Breast epithelium (tissue), 4 donors: ENCODE measurements at regions not wholly inside any gene's neighbourhood (a gene's known extent, or its start where the extent isn't known, plus 50 kb on each side); places are given as distances from the start of the nearest gene placed in this dataset.

Experiments used
- DNase-seq, 2 donors: peaks; one replicate each; pipeline ENCODE4 v3.0.0-alpha.2; 2019; ENCODE audit warnings: low spot score in 2 of 2
- H3K27ac ChIP-seq, 2 donors: fragments of 200-600 bp; sonication (generic) in 1 of 2; one replicate each; pipeline ENCODE4 v1.5.1; 2016 to 2019; ENCODE audit warnings: mild to moderate bottlenecking in 1 of 2
- H3K27me3 ChIP-seq, 2 donors: fragments of 200-600 bp; sonication (generic) in 1 of 2; one replicate each; pipeline versions ENCODE4 v1.5.1 to v1.6.0; 2017 to 2019; ENCODE audit warnings: control low read depth in 1 of 2, mild to moderate bottlenecking in 1 of 2
- H3K36me3 ChIP-seq: fragments of 200-600 bp; one replicate; pipeline ENCODE4 v1.5.1; 2019
- H3K4me1 ChIP-seq, 2 donors: fragments of 200-600 bp; sonication (generic); one replicate each; pipeline ENCODE4 v1.5.1; 2016 to 2019; ENCODE audit warnings: control low read depth in 1 of 2
- H3K4me3 ChIP-seq, 3 donors: fragments of 200-600 bp; sonication (generic); 1 replicate in 2 of 3; 2 replicates in 1 of 3; pipeline ENCODE4 v1.5.1; 2016 to 2019; ENCODE audit warnings: mild to moderate bottlenecking in 3 of 3, moderate library complexity in 2 of 3
- H3K9me3 ChIP-seq, 2 donors: fragments of 200-600 bp; sonication (generic) in 1 of 2; one replicate each; pipeline ENCODE4 v1.5.1; 2016 to 2019; ENCODE audit warnings: control low read depth in 1 of 2
- POLR2A ChIP-seq: fragments of 450-650 bp; IDR thresholded peaks from one replicate; pipeline ENCODE4 v1.6.1; 2016; ENCODE audit warnings: antibody characterized with exemption, mild to moderate bottlenecking, moderate library complexity
- POLR2AphosphoS5 ChIP-seq, 3 donors: sonication (generic); formaldehyde crosslinking; IDR thresholded peaks; one replicate each; pipeline ENCODE4 v1.6.1; 2017; ENCODE audit warnings: antibody characterized with exemption in 3 of 3
- intact Hi-C: fragments of 100-400 bp; cut with DNase I; formaldehyde crosslinking; loops from one replicate; pipeline ENCODE4 v1.15.1; 2023; ENCODE audit warnings: low total_unique reads
- TF ChIP-seq, protein P1 (sequence below), 3 donors: fragments of 450-650 bp; IDR thresholded peaks; one replicate each; pipeline ENCODE4 v1.5.1; 2016 to 2017; ENCODE audit warnings: antibody characterized with exemption in 3 of 3, mild to moderate bottlenecking in 3 of 3, moderate library complexity in 3 of 3

DNA sequence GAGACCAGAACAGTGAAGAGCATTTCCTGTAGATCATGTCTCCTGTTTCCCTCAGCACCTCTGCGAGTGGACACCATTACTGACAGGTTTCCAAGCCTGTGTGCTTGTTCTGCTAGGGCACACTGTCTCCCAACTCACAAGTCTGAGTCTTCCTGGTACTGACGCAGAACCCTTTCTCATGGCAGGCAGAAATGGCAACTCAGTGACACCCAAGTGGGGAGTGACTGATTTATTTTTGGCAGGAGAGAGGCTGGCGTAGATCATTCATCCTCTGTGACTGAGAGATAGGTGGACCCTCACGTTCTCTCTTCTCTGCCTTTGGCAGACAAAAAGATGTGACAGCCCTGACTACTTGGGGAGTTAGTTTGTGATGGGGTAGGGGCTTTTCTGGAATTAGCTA, 183.4 kb downstream of the RFC3 start:
- H3K4me3 ChIP-seq: no peak overlapping the region
- no peaks in the 10 kb centered on the region for H3K9me3 ChIP-seq
- H3K27ac ChIP-seq: no peak overlapping the region
- H3K27me3 ChIP-seq: no peaks in the 10 kb centered on the region
- H3K36me3 ChIP-seq: no peaks in the 10 kb centered on the region
- DNase-seq: no peak
- no peaks in the 10 kb centered on the region for H3K4me1 ChIP-seq
- TF ChIP-seq POLR2A (no peak), POLR2AphosphoS5 (IDR thresholded peaks at IDR 0.05) (no peak)
- TF ChIP-seq, protein P1, sequence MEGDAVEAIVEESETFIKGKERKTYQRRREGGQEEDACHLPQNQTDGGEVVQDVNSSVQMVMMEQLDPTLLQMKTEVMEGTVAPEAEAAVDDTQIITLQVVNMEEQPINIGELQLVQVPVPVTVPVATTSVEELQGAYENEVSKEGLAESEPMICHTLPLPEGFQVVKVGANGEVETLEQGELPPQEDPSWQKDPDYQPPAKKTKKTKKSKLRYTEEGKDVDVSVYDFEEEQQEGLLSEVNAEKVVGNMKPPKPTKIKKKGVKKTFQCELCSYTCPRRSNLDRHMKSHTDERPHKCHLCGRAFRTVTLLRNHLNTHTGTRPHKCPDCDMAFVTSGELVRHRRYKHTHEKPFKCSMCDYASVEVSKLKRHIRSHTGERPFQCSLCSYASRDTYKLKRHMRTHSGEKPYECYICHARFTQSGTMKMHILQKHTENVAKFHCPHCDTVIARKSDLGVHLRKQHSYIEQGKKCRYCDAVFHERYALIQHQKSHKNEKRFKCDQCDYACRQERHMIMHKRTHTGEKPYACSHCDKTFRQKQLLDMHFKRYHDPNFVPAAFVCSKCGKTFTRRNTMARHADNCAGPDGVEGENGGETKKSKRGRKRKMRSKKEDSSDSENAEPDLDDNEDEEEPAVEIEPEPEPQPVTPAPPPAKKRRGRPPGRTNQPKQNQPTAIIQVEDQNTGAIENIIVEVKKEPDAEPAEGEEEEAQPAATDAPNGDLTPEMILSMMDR (IDR thresholded peaks at IDR 0.05): no peak
- intact Hi-C loops: loop anchor here (2.0 kb wide), 1 partner anchor 63 kb away; no protein-coding TSS in a partner anchor

DNA sequence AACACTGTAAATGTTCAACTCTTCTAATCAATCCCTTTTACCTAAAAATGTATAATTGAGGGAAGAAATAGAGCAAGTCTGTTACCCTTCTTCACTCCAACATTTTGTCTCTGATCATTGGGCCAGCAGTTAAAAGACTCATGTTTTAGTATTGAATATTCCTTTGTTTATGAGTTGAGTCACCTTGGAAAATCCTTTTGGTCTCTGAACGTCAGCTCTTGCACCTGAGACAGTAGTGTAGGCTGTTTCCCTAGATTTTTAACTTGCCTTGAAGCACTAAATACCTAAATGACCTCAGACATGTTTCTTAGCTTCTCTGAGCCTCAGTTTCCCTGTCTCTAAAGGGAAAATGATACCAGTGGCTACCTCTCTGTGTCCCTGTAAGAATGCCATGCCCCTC, 184.2 kb downstream of the RFC3 start:
- intact Hi-C loops: no loop called here
- no peak overlapping the region for H3K27ac ChIP-seq
- H3K36me3 ChIP-seq: no peaks in the 10 kb centered on the region
- no peaks in the 10 kb centered on the region for H3K27me3 ChIP-seq
- DNase-seq: no peak
- no peaks in the 10 kb centered on the region for H3K4me1 ChIP-seq
- no peaks in the 10 kb centered on the region for H3K9me3 ChIP-seq
- TF ChIP-seq, protein P1 (IDR thresholded peaks at IDR 0.05): no peak
- TF ChIP-seq POLR2AphosphoS5 (IDR thresholded peaks at IDR 0.05): no peak
- no peak for TF ChIP-seq POLR2A
- no peak overlapping the region for H3K4me3 ChIP-seq

DNA sequence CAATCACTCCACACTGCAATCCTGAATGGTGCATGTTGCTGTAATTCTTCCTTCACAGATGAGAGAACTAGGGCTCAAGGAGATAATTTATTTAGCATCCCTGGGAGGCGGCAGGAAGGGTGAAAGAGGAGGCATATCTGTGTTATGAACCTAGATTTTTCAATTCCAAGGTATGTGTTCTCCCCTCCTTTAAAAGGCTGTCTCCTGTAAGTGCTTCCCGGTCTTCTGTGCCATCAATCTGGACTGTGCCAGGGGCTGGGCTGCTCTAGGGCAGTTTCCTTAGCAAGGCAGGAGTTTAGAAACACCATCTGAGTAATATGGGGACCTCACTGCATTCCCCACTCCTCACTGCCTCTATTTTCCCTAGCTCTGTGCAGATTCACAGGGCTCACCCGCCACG, 185.0 kb downstream of the RFC3 start:
- Histone ChIP-seq H3K27me3 (no peaks in the 10 kb centered on the region), H3K9me3 (no peaks in the 10 kb centered on the region), H3K4me1 (no peaks in the 10 kb centered on the region), H3K36me3 (no peaks in the 10 kb centered on the region), H3K27ac (no peak overlapping the region), H3K4me3 (no peak overlapping the region)
- TF ChIP-seq POLR2A: no peak
- TF ChIP-seq, protein P1 (IDR thresholded peaks at IDR 0.05): no peak
- DNase-seq: no peak
- intact Hi-C loops: no loop called here

DNA sequence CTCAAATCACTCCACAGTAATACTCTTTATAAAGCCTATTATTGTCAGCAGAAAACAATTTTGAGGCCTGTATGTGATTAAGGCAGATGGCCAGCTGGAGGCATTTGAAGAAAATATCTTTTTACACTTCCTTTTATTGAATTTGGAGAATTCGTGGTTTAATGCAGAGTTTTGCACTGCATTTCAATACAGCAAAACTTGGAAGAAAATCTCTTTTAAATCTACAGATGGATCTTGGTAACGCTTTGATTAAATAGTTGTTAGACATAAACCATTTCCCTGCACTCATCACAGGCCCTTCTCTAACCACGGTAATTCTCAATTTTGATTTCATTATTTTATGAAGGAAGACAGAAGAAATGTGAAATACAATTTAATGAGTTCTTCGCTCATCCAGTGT, 185.7 kb downstream of the RFC3 start:
- H3K27ac ChIP-seq: no peak overlapping the region
- intact Hi-C loops: no loop called here
- TF ChIP-seq POLR2A: no peak
- no peak for TF ChIP-seq POLR2AphosphoS5 (IDR thresholded peaks at IDR 0.05)
- TF ChIP-seq, protein P1 (IDR thresholded peaks at IDR 0.05): no peak

DNA sequence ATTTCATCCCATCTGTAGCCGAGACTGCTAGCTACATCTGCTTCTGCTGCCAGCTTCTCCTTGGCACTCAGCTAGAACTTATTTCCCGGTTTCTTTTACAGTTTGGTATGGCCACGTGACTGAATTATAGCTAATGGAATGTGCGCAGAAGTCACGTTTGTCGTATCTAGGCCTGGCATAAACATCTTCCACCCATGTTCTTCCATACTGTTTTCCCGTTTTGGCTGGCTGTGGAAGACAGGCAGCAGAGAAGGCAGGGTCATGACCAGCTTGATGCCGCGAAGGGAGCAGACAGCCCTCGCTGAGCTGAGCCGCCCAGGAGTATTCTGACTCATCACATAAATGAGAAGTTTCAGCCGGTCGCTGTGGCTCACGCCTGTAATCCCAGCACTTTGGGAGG, 186.7 kb downstream of the RFC3 start:
- Histone ChIP-seq H3K27ac (no peak overlapping the region), H3K36me3 (no peaks in the 10 kb centered on the region), H3K27me3 (no peaks in the 10 kb centered on the region), H3K4me1 (no peaks in the 10 kb centered on the region), H3K4me3 (no peak overlapping the region), H3K9me3 (no peaks in the 10 kb centered on the region)
- no peak for TF ChIP-seq POLR2A
- no peak for TF ChIP-seq POLR2AphosphoS5 (IDR thresholded peaks at IDR 0.05)
- TF ChIP-seq, protein P1 (IDR thresholded peaks at IDR 0.05): no peak
- DNase-seq: no peak
- intact Hi-C loops: no loop called here

More for the DNA sequence above, 185.7 kb downstream of the RFC3 start:
- no peak for DNase-seq
- Histone ChIP-seq H3K27me3 (no peaks in the 10 kb centered on the region), H3K4me3 (no peak overlapping the region), H3K9me3 (no peaks in the 10 kb centered on the region), H3K36me3 (no peaks in the 10 kb centered on the region), H3K4me1 (no peaks in the 10 kb centered on the region)
